HL-60 (cell line): ENCODE measurements at regions not wholly inside any gene's neighbourhood (a gene's known extent, or its start where the extent isn't known, plus 50 kb on each side); places are given as distances from the start of the nearest gene placed in this dataset.

Experiments used
- GABPA ChIP-seq: IDR thresholded peaks from 2 replicates; pipeline ENCODE4 v1.6.1; 2012; ENCODE audit warnings: low read depth
- POLR2AphosphoS5 ChIP-seq: IDR thresholded peaks from 2 replicates; pipeline ENCODE4 v1.6.1; 2012; ENCODE audit warnings: low read depth
- REST ChIP-seq: IDR thresholded peaks from 2 replicates; pipeline ENCODE4 v1.6.1; 2012; ENCODE audit warnings: low read depth; ENCODE audit not compliant: insufficient replicate concordance
- SPI1 ChIP-seq: IDR thresholded peaks from 2 replicates; pipeline ENCODE4 v1.6.1; 2012; ENCODE audit warnings: low read depth, mild to moderate bottlenecking, borderline replicate concordance
- TF ChIP-seq, protein P1 (sequence below): IDR thresholded peaks from one replicate; pipeline ENCODE4 v1.5.1; 2011; ENCODE audit warnings: low read length, control low read depth, inconsistent platforms; ENCODE audit not compliant: insufficient read depth

DNA sequence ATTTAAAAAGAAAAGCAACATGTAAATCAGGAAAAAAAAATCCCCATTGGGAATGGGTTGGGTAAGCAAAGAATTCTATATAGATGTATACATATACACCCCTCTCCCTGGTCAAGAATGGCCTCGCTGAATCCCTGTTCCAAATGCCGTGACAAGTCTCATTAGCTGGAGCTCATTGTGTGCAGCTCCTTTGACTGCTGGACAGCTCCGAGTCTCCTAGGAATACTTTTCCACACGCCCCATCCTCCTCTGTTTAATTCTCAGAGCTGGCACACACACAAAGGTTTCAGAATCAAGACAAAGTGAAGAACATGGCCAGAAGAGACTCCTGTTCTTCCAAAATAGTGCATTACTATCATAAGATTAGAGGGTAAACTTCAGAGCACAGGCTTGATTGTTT is 130.9 kb upstream of the MKLN1 start:
- TF ChIP-seq REST (peak; percentile 82), GABPA (no peak), POLR2AphosphoS5 (no peak), SPI1 (no peak)
- TF ChIP-seq, protein P1, sequence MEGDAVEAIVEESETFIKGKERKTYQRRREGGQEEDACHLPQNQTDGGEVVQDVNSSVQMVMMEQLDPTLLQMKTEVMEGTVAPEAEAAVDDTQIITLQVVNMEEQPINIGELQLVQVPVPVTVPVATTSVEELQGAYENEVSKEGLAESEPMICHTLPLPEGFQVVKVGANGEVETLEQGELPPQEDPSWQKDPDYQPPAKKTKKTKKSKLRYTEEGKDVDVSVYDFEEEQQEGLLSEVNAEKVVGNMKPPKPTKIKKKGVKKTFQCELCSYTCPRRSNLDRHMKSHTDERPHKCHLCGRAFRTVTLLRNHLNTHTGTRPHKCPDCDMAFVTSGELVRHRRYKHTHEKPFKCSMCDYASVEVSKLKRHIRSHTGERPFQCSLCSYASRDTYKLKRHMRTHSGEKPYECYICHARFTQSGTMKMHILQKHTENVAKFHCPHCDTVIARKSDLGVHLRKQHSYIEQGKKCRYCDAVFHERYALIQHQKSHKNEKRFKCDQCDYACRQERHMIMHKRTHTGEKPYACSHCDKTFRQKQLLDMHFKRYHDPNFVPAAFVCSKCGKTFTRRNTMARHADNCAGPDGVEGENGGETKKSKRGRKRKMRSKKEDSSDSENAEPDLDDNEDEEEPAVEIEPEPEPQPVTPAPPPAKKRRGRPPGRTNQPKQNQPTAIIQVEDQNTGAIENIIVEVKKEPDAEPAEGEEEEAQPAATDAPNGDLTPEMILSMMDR, result no peak
